ENCODE measurements at regions not wholly inside any gene's neighbourhood (a gene's known extent, or its start where the extent isn't known, plus 50 kb on each side); places are given as distances from the start of the nearest gene placed in this dataset.

DNA sequence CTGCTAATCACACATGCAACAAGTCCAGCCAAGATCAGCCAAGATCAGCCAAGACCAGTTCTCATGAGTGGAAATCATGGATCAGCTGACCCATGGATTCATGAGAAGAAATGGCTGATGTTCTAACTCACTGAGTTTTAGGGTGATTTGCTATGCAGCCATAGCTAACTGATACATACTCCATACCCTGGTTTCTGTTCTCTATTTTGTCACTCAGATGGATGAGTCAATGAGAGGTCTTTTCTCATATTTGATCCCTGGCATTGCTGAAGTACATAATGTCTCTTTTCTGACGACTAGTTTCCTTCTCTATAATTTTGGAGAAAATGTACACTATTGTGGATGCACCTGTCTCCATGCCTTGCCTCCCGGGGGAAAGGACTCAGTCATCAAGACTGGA lies 118.4 kb upstream of the LY86 start:
- TF ChIP-seq POLR2A (IDR thresholded peaks at IDR 0.05) (no peak), CTCF (IDR thresholded peaks at IDR 0.05 in 8 of 11, conservative IDR thresholded peaks at IDR 0.05 in 3 of 11) (no peak)
